GM12892 (cell line): ENCODE measurements at regions not wholly inside any gene's neighbourhood (a gene's known extent, or its start where the extent isn't known, plus 50 kb on each side); places are given as distances from the start of the nearest gene placed in this dataset.
"Not testable (repeated sequence)": the region's sequence is repeated elsewhere in the genome, so short reads cannot be mapped to it uniquely, and the experiment has no call there.

Experiments used
- POLR2A ChIP-seq: IDR thresholded peaks from 2 replicates; pipeline ENCODE4 v1.6.1; 2011; ENCODE audit warnings: low read depth, low read length, control low read depth
- TAF1 ChIP-seq: IDR thresholded peaks from 2 replicates; pipeline ENCODE4 v1.6.1; 2011; ENCODE audit warnings: low read depth, mild to moderate bottlenecking, control low read depth, low read length, borderline replicate concordance

GRCh38 chr7:51599935-51600334 is 283.3 kb upstream of the COBL start:
- not testable (repeated sequence) for TF ChIP-seq POLR2A, TAF1
